Glutamatergic neuron (in vitro differentiated cells): ENCODE measurements at regions not wholly inside any gene's neighbourhood (a gene's known extent, or its start where the extent isn't known, plus 50 kb on each side); places are given as distances from the start of the nearest gene placed in this dataset.

ENCODE experiments used
- DNase-seq: peaks from one replicate; pipeline ENCODE4 v3.0.0; 2022
- H3K27ac Mint-ChIP-seq: one replicate; pipeline ENCODE4 v1.8.0; 2020; ENCODE audit warnings: mild to moderate bottlenecking, mixed read lengths, inconsistent platforms; ENCODE audit not compliant: unreplicated experiment
- H3K27me3 Mint-ChIP-seq: one replicate; pipeline ENCODE4 v1.8.0; 2020; ENCODE audit warnings: mild to moderate bottlenecking, moderate library complexity, mixed read lengths, inconsistent platforms; ENCODE audit not compliant: unreplicated experiment
- H3K36me3 Mint-ChIP-seq: one replicate; pipeline ENCODE4 v1.8.0; 2020; ENCODE audit warnings: mild to moderate bottlenecking, mixed read lengths, inconsistent platforms; ENCODE audit not compliant: unreplicated experiment
- H3K4me1 Mint-ChIP-seq: one replicate; pipeline ENCODE4 v1.8.0; 2020; ENCODE audit warnings: mild to moderate bottlenecking, low read depth, mixed read lengths, inconsistent platforms; ENCODE audit not compliant: unreplicated experiment
- H3K4me3 Mint-ChIP-seq: one replicate; pipeline ENCODE4 v1.8.0; 2020; ENCODE audit warnings: mild to moderate bottlenecking, mixed read lengths, inconsistent platforms; ENCODE audit not compliant: unreplicated experiment
- H3K9me3 Mint-ChIP-seq: one replicate; pipeline ENCODE4 v1.8.0; 2020; ENCODE audit warnings: mild to moderate bottlenecking, moderate library complexity, mixed read lengths, inconsistent platforms; ENCODE audit not compliant: unreplicated experiment
- CTCF ChIP-seq: fragments of 200-600 bp; sonication (generic); IDR thresholded peaks from one replicate; pipeline ENCODE4 v1.5.0; 2021; ENCODE audit not compliant: partially characterized antibody, unreplicated experiment

GRCh38 chr4:156217236-156217635 is 263.6 kb upstream of the CTSO start:
- Mint-ChIP-seq H3K4me1 (no peaks in the 10 kb centered on the region), H3K36me3 (peaks cover 12% of the 10 kb centered on the region), H3K4me3 (no peak overlapping the region), H3K27ac (no peak overlapping the region), H3K27me3 (peaks cover 3% of the 10 kb centered on the region), H3K9me3 (no peaks in the 10 kb centered on the region)
- DNase-seq = no peak
- no peak for TF ChIP-seq CTCF

- no peak for DNase-seq
- Mint-ChIP-seq H3K4me3 (no peak overlapping the region), H3K9me3 (peaks cover 2% of the 10 kb centered on the region), H3K36me3 (no peaks in the 10 kb centered on the region), H3K4me1 (peaks cover 5% of the 10 kb centered on the region), H3K27ac (no peak overlapping the region), H3K27me3 (no peaks in the 10 kb centered on the region)
- TF ChIP-seq CTCF = no peak
These were observed 247.4 kb upstream of the CTSO start for GRCh38 chr4:156201050-156201449.

- H3K27ac Mint-ChIP-seq = no peak overlapping the region
- H3K4me3 Mint-ChIP-seq = no peak overlapping the region
- no peak for DNase-seq
These were observed 244.8 kb upstream of the CTSO start for GRCh38 chr4:156198511-156198910.

GRCh38 chr4:156197216-156197615 is 243.6 kb upstream of the CTSO start:
- Mint-ChIP-seq H3K4me1 (peaks cover 9% of the 10 kb centered on the region), H3K4me3 (no peak overlapping the region), H3K27me3 (no peaks in the 10 kb centered on the region), H3K9me3 (peaks cover 2% of the 10 kb centered on the region), H3K36me3 (no peaks in the 10 kb centered on the region), H3K27ac (no peak overlapping the region)
- no peak for TF ChIP-seq CTCF
- no peak for DNase-seq

More at GRCh38 chr4:156198511-156198910, 244.8 kb upstream of the CTSO start:
- Mint-ChIP-seq H3K36me3 (no peaks in the 10 kb centered on the region), H3K27me3 (no peaks in the 10 kb centered on the region), H3K9me3 (peaks cover 2% of the 10 kb centered on the region), H3K4me1 (peaks cover 8% of the 10 kb centered on the region)
- TF ChIP-seq CTCF = no peak

GRCh38 chr4:156196722-156197121 is 243.1 kb upstream of the CTSO start:
- H3K4me1 Mint-ChIP-seq = peaks cover 9% of the 10 kb centered on the region
- peaks cover 2% of the 10 kb centered on the region for H3K9me3 Mint-ChIP-seq
- no peak overlapping the region for H3K27ac Mint-ChIP-seq
- H3K27me3 Mint-ChIP-seq = no peaks in the 10 kb centered on the region
- no peak overlapping the region for H3K4me3 Mint-ChIP-seq
- DNase-seq = no peak
- TF ChIP-seq CTCF = no peak
- no peaks in the 10 kb centered on the region for H3K36me3 Mint-ChIP-seq
